ENCODE measurements at regions not wholly inside any gene's neighbourhood (a gene's known extent, or its start where the extent isn't known, plus 50 kb on each side); places are given as distances from the start of the nearest gene placed in this dataset.

DNA sequence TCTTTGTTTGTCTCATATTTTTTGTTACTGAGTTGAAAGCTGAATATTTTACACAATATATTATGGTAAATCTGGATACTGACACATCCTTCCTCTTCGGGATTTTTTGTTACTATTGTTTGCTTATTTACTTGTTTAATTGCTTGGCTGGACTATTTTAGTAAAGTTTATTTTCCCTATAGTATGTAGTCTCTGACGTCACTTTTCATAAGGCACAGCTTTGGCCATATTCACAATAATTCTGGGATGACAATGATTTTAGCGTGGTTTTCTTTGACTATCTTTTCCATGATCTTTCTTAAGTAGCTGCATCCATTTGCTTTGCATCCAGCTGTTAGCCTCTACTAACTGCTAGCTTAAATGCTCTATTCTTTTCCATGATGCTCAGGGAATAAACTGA, 552.4 kb downstream of the VGLL3 start:
- no peak overlapping the region for H3K4me3 ChIP-seq (ENCODE audit: low read depth, low read length)
- no peaks in the 10 kb centered on the region for H3K27me3 ChIP-seq (ENCODE audit: control insufficient read depth, insufficient read depth, low read length)
- ChIA-PET POLR2A (no interaction called here), CTCF (no interaction called here)
- no peaks in the 10 kb centered on the region for H3K9me3 ChIP-seq (ENCODE audit: control insufficient read depth, insufficient read depth, low read length)
- DNase-seq (ENCODE audit: low read depth, low spot score), result no peak
- TF ChIP-seq, protein P1, sequence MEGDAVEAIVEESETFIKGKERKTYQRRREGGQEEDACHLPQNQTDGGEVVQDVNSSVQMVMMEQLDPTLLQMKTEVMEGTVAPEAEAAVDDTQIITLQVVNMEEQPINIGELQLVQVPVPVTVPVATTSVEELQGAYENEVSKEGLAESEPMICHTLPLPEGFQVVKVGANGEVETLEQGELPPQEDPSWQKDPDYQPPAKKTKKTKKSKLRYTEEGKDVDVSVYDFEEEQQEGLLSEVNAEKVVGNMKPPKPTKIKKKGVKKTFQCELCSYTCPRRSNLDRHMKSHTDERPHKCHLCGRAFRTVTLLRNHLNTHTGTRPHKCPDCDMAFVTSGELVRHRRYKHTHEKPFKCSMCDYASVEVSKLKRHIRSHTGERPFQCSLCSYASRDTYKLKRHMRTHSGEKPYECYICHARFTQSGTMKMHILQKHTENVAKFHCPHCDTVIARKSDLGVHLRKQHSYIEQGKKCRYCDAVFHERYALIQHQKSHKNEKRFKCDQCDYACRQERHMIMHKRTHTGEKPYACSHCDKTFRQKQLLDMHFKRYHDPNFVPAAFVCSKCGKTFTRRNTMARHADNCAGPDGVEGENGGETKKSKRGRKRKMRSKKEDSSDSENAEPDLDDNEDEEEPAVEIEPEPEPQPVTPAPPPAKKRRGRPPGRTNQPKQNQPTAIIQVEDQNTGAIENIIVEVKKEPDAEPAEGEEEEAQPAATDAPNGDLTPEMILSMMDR (IDR thresholded peaks at IDR 0.05; ENCODE audit: low read depth, low read length), result no peak
- H3K27ac ChIP-seq (ENCODE audit: low read depth, low read length), result no peak overlapping the region

- no peak for DNase-seq (ENCODE audit: low read depth, low spot score)
- H3K27me3 ChIP-seq (ENCODE audit: control insufficient read depth, insufficient read depth, low read length), result no peaks in the 10 kb centered on the region
- ChIA-PET CTCF (no interaction called here), POLR2A (no interaction called here)
- H3K9me3 ChIP-seq (ENCODE audit: control insufficient read depth, insufficient read depth, low read length), result no peaks in the 10 kb centered on the region
- TF ChIP-seq, protein P1 (IDR thresholded peaks at IDR 0.05; ENCODE audit: low read depth, low read length), result no peak
- no peak overlapping the region for H3K4me3 ChIP-seq (ENCODE audit: low read depth, low read length)
- H3K27ac ChIP-seq (ENCODE audit: low read depth, low read length), result no peak overlapping the region
These were observed 563.6 kb downstream of the VGLL3 start for GRCh38 chr3:86427343-86427742.

- Histone ChIP-seq H3K4me3 (ENCODE audit: low read depth, low read length) (no peak overlapping the region), H3K27me3 (ENCODE audit: control insufficient read depth, insufficient read depth, low read length) (no peaks in the 10 kb centered on the region), H3K9me3 (ENCODE audit: control insufficient read depth, insufficient read depth, low read length) (peaks cover 12% of the 10 kb centered on the region), H3K27ac (ENCODE audit: low read depth, low read length) (no peak overlapping the region)
- POLR2A ChIA-PET, result no interaction called here
- TF ChIP-seq, protein P1 (IDR thresholded peaks at IDR 0.05; ENCODE audit: low read depth, low read length), result no peak
- CTCF ChIA-PET, result no interaction called here
- DNase-seq (ENCODE audit: low read depth, low spot score), result no peak
These were observed 569.8 kb downstream of the VGLL3 start for GRCh38 chr3:86420990-86421739.

- Histone ChIP-seq H3K27me3 (ENCODE audit: control insufficient read depth, insufficient read depth, low read length) (no peaks in the 10 kb centered on the region), H3K9me3 (ENCODE audit: control insufficient read depth, insufficient read depth, low read length) (peaks cover 12% of the 10 kb centered on the region), H3K4me3 (ENCODE audit: low read depth, low read length) (no peak overlapping the region), H3K27ac (ENCODE audit: low read depth, low read length) (no peak overlapping the region)
- TF ChIP-seq, protein P1 (IDR thresholded peaks at IDR 0.05; ENCODE audit: low read depth, low read length), result no peak
- ChIA-PET POLR2A (no interaction called here), CTCF (no interaction called here)
- no peak for DNase-seq (ENCODE audit: low read depth, low spot score)
These were observed 572.1 kb downstream of the VGLL3 start for GRCh38 chr3:86418861-86419260.

DNA sequence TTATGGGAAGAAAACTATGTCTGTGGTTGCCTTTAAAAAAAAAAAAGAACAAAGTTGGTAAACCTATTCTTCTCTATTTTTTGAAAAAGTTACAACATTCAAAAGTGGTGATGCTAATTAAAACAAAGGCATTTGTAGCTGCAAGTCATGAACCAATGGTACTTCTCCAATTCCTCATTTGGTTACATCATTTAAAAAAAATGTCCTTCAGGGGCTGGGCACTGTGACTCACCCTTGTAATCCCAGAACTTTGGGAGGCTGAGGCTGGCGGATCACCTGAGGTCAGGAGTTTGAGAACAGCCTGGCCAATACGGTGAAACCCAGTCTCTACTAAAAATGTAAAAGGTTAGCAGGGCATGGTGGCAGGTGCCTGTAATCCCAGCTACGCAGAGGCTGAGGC, 574.6 kb downstream of the VGLL3 start:
- peaks cover 18% of the 10 kb centered on the region for H3K9me3 ChIP-seq (ENCODE audit: control insufficient read depth, insufficient read depth, low read length)
- H3K27ac ChIP-seq (ENCODE audit: low read depth, low read length), result no peak overlapping the region
- H3K4me3 ChIP-seq (ENCODE audit: low read depth, low read length), result no peak overlapping the region
- DNase-seq (ENCODE audit: low read depth, low spot score), result no peak
- POLR2A ChIA-PET, result no interaction called here
- H3K27me3 ChIP-seq (ENCODE audit: control insufficient read depth, insufficient read depth, low read length), result no peaks in the 10 kb centered on the region
- TF ChIP-seq, protein P1 (IDR thresholded peaks at IDR 0.05; ENCODE audit: low read depth, low read length), result no peak
- CTCF ChIA-PET, result no interaction called here

Measured in AG04450 (cell line).